GM12872 (cell line): ENCODE measurements at regions not wholly inside any gene's neighbourhood (a gene's known extent, or its start where the extent isn't known, plus 50 kb on each side); places are given as distances from the start of the nearest gene placed in this dataset.

Source experiments
- CTCF ChIP-seq: IDR thresholded peaks from 3 replicates; pipeline ENCODE4 v1.5.1; 2011; ENCODE audit warnings: low read depth, mild to moderate bottlenecking, low read length, moderate library complexity; ENCODE audit not compliant: insufficient read depth

DNA sequence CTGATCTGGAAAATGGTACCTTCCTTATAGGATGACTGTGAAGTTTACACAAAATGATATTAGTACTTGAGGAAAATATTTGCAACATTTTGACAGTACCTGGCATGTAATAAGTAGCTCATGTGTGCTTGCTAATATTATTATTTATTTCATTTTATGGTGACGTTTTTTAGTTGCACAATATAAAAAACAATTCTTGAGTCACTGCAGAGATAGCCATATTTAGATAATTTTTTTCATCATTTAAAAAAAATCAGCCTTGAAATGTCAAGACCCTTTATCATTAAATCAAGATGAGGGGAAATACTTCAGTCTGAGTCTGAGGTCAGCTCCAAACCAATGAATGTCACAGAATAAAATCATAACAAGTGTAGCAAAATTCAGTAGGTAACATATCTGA is 196.8 kb upstream of the RUNX1 start:
- no peak for TF ChIP-seq CTCF

- TF ChIP-seq CTCF: no peak
Measured at GRCh38 chr21:35244514-35244913, 195.4 kb upstream of the RUNX1 start.

DNA sequence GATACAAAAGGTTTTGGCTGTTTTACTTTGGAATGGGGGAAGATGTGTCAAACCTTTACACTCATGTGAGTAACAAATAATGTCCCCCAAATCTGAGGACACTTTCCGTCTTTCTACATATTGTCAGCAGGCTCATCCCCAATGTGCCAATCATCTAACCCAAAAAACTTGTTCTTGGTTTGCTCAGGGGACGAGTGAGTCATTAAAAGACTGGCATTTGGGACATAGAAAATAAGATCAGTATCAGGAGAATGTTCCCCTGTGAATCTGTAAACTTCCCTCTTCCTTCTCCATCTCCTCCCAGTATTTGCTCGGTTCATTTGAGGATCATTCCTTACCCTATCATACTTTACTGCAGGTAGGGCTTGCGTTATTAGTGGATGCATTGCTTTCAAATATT is 194.1 kb upstream of the RUNX1 start:
- TF ChIP-seq CTCF: no peak

DNA sequence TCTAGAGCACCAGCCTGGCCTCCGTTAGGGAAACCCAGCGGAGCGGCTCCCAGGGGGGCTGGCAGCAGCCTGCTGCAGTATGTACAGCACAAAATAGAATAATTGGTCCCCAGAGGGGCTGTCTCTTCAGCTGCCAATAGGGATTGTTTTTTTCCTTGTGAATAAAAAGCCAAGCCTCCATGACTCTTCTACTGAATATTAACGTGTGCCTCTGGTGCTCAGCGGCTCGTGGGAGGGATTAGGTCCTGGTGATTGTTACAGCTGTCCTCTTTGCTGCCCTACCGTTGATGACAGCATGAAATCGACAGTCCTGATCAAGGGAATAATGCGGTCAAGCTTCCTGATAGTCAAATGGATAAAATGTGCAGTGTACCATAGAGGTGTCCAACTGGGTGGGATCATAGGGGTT is 190.7 kb upstream of the RUNX1 start:
- TF ChIP-seq CTCF: no peak

DNA sequence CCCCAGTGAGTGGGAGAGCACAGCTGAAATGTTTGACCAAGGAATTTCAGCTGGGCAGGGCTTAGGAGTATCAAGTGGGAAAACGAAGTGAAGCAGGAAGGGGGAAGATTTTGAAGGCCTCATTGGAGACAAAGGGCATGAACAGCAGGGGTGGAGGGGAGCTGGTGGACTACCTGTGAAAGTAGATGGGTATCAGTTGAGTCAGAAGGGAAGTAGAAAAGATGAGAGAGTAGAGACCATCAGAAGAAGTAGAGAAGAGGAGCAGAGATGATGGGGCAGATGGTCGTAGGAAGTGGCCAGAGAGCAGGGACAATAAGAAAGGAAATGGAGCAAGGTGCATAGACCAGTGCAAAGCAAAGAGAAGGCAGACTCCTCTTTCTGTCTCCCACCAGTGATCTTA is 189.0 kb upstream of the RUNX1 start:
- TF ChIP-seq CTCF: no peak

GRCh38 chr21:35237287-35237686 is 188.2 kb upstream of the RUNX1 start:
- no peak for TF ChIP-seq CTCF

- no peak for TF ChIP-seq CTCF
Measured at GRCh38 chr21:35236090-35236489, 187.0 kb upstream of the RUNX1 start.

GRCh38 chr21:35234725-35235124 is 185.6 kb upstream of the RUNX1 start:
- TF ChIP-seq CTCF: no peak
